Naive B cell (primary cell): ENCODE measurements at regions not wholly inside any gene's neighbourhood (a gene's known extent, or its start where the extent isn't known, plus 50 kb on each side); places are given as distances from the start of the nearest gene placed in this dataset.

ENCODE experiments used
- ATAC-seq, 2 donors: fragments of 150-1000 bp; cut with Tn5 transposase; 2 replicates each; pipeline ENCODE4 v1.10.0; 2021; ENCODE audit warnings: low read depth in 2 of 2, mild to moderate bottlenecking in 2 of 2, moderate library complexity in 2 of 2
- DNase-seq: peaks from one replicate; pipeline ENCODE4 v3.0.0; 2022
- H3K27ac Mint-ChIP-seq, 6 donors: one replicate each; pipeline ENCODE4 v1.8.0; 2020 to 2022; ENCODE audit warnings: mild to moderate bottlenecking in 6 of 6, mixed read lengths in 6 of 6, moderate library complexity in 5 of 6, inconsistent platforms in 2 of 6
- H3K27me3 Mint-ChIP-seq, 3 donors: one replicate each; pipeline ENCODE4 v1.8.0; 2021 to 2022; ENCODE audit warnings: mixed read lengths in 3 of 3, mild to moderate bottlenecking in 1 of 3
- H3K36me3 Mint-ChIP-seq, 2 donors: one replicate each; pipeline ENCODE4 v1.8.0; 2020 to 2022; ENCODE audit warnings: mixed read lengths in 2 of 2, inconsistent platforms in 1 of 2, mild to moderate bottlenecking in 1 of 2
- H3K4me1 Mint-ChIP-seq, 3 donors: one replicate each; pipeline ENCODE4 v1.8.0; 2020 to 2022; ENCODE audit warnings: mixed read lengths in 3 of 3, inconsistent platforms in 1 of 3, mild to moderate bottlenecking in 1 of 3, moderate library complexity in 1 of 3
- H3K4me3 Mint-ChIP-seq, 8 donors: one replicate each; pipeline ENCODE4 v1.8.0; 2020 to 2022; ENCODE audit warnings: mild to moderate bottlenecking in 8 of 8, mixed read lengths in 8 of 8, moderate library complexity in 8 of 8, inconsistent platforms in 2 of 8
- H3K9me3 Mint-ChIP-seq, 7 donors: one replicate each; pipeline ENCODE4 v1.8.0; 2020 to 2022; ENCODE audit warnings: mixed read lengths in 7 of 7, mild to moderate bottlenecking in 5 of 7, inconsistent platforms in 2 of 7, moderate library complexity in 1 of 7

DNA sequence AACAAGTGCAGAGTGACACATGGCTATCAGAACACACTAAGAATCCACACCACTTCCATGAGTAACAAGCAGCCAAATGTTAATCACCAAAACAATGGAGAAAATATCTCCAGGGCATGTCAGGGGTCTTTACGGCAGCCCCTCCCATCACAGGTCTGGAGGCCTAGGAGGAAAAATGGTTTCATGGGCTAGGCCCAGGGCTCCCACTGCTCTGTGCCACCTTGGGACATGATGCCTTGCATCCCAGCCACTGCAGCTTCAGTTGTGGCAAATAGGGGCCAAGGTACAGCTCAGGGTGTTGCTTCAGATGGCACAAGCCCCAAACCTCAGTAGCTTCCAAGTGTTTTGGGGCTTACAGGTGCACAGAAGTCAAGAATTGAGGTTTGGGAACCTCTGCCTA is 66.6 kb downstream of the NEURL3 start:
- peaks cover 16 to 17% of the 10 kb centered on the region in 2 donors for H3K36me3 Mint-ChIP-seq
- no peak overlapping the region for H3K27ac Mint-ChIP-seq

DNA sequence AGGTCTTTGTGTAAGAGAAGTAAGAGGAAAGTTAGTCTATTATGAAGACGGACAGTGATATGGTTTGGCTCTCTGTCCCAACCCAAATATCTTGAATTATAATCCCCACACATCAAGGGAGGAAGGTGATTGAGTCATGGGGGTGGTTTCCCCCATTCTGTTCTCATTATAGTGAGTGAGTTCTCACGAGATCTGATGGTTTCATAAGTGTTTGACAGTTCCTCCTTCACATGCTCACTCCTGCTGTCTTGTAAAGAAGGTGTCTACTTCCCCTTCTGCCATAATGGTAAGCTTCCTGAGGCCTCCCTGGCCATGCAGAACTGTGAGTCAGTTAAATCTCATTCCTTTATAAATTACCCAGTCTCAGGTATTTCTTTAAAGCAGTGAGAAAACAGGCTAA is 67.6 kb downstream of the NEURL3 start:
- peaks cover 11 to 32% (median 23%) of the 10 kb centered on the region in 7 donors for H3K9me3 Mint-ChIP-seq
- no peaks in the 10 kb centered on the region for H3K4me1 Mint-ChIP-seq
- peaks cover 5 to 49% (median 13%) of the 10 kb centered on the region in 3 donors for H3K27me3 Mint-ChIP-seq

More for the DNA sequence above, 66.6 kb downstream of the NEURL3 start:
- DNase-seq (no peak), ATAC-seq (no peak)
- H3K27me3 Mint-ChIP-seq, result peaks cover 4 to 55% (median 13%) of the 10 kb centered on the region in 3 donors
- H3K4me3 Mint-ChIP-seq, result no peak overlapping the region
- peaks cover 11 to 32% (median 23%) of the 10 kb centered on the region in 7 donors for H3K9me3 Mint-ChIP-seq
- no peaks in the 10 kb centered on the region for H3K4me1 Mint-ChIP-seq

DNA sequence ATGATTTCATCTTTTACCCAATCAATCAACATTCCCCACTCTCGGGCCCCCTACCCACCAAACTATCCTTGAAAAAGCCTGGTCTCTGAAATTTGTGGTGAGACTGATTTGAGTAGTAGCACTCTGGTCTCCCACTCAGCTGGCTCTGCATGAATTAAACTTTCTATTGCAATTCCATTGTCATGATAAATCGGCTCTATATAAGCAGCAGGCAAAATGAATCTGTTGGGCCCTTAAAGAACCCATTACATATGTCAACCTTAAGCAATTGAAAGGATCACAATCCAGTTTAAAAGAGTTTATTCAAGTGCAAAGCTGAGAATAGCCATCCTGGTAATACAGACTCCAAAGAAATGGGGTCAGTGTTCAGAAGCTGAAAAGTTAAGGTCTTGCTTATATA is 68.2 kb downstream of the NEURL3 start:
- H3K4me1 Mint-ChIP-seq, result no peaks in the 10 kb centered on the region
- peaks cover 16 to 17% of the 10 kb centered on the region in 2 donors for H3K36me3 Mint-ChIP-seq
- no peak for DNase-seq
- H3K27me3 Mint-ChIP-seq, result peaks cover 5 to 48% (median 13%) of the 10 kb centered on the region in 3 donors
- no peak overlapping the region for H3K27ac Mint-ChIP-seq
- no peak for ATAC-seq
- peaks cover 11 to 36% (median 23%) of the 10 kb centered on the region in 7 donors for H3K9me3 Mint-ChIP-seq
- H3K4me3 Mint-ChIP-seq, result no peak overlapping the region

More for the DNA sequence above, 67.6 kb downstream of the NEURL3 start:
- no peak for DNase-seq
- ATAC-seq, result peak; percentile 67 to 71
- H3K27ac Mint-ChIP-seq, result no peak overlapping the region
- peaks cover 16 to 17% of the 10 kb centered on the region in 2 donors for H3K36me3 Mint-ChIP-seq
- H3K4me3 Mint-ChIP-seq, result no peak overlapping the region

GRCh38 chr2:96436416-96436815 is 68.7 kb downstream of the NEURL3 start:
- Mint-ChIP-seq H3K4me3 (no peak overlapping the region), H3K27me3 (peaks cover 5 to 43% (median 13%) of the 10 kb centered on the region in 3 donors), H3K4me1 (no peaks in the 10 kb centered on the region), H3K27ac (no peak overlapping the region), H3K36me3 (peaks cover 16 to 20% of the 10 kb centered on the region in 2 donors), H3K9me3 (peaks cover 11 to 40% (median 24%) of the 10 kb centered on the region in 7 donors)
- DNase-seq, result no peak
- no peak for ATAC-seq

- Mint-ChIP-seq H3K9me3 (peaks cover 6 to 27% (median 16%) of the 10 kb centered on the region in 7 donors), H3K4me1 (no peaks in the 10 kb centered on the region), H3K27ac (no peak overlapping the region)
These were observed 73.8 kb downstream of the NEURL3 start for GRCh38 chr2:96431319-96431718.

DNA sequence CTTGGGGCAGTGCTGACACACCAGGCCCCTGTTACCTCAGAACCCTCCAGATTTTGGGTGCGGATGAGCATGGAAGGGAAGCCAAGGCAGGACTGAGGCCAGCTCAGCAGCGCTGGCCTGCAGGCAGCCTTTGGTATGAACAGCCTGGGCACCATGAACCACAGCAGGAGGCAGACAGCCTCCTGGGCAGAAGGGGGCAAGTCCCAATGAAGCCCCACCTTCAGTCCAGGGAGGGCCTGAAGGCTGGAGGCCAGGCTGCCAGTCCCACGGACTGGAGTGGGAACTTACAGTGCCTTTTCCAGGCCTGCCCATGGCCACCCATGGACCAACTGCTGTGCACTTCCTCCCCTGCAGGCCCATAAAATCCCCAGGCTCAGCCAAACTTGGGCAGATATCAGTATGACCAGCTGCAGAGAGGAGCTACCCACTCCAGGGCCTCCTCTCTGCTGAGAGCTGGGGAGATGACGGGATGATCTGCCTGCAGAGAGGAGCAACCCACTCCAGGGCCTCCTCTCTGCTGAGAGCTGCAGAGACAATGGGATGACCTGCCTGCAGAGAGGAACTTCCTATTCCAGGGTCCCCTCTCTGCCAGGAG is 74.7 kb downstream of the NEURL3 start:
- H3K9me3 Mint-ChIP-seq, result peaks cover 6 to 31% (median 21%) of the 10 kb centered on the region in 7 donors
- peaks cover 25 to 55% (median 40%) of the 10 kb centered on the region in 3 donors for H3K27me3 Mint-ChIP-seq
- no peak for ATAC-seq
- H3K4me1 Mint-ChIP-seq, result no peaks in the 10 kb centered on the region
- H3K36me3 Mint-ChIP-seq, result peaks cover 9 to 24% of the 10 kb centered on the region in 2 donors
- H3K4me3 Mint-ChIP-seq, result no peak overlapping the region
- DNase-seq, result no peak
- no peak overlapping the region for H3K27ac Mint-ChIP-seq

More at GRCh38 chr2:96431319-96431718, 73.8 kb downstream of the NEURL3 start:
- ATAC-seq (no peak), DNase-seq (no peak)
- no peak overlapping the region for H3K4me3 Mint-ChIP-seq
- peaks cover 9 to 24% of the 10 kb centered on the region in 2 donors for H3K36me3 Mint-ChIP-seq
- H3K27me3 Mint-ChIP-seq, result peaks cover 24 to 47% (median 36%) of the 10 kb centered on the region in 3 donors

DNA sequence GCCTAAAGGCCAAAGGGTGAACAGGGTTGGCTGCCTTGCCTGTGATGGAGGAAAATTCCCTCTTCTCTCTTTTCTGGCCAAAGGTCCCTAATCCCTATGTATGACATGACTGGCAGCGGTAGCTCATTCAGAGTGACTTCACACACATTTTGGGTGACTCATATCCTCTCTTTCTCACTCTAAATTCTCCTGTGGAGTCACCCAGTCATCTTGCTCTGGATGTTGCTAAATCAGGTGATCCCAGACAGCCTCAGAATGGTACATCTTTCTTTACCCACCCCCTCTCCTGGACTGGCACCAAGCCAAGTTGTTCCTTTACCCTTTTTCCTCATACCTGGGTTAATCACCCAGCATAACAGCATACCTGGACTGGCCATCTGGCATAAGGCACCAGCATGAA is 77.2 kb downstream of the NEURL3 start:
- H3K27ac Mint-ChIP-seq, result no peak overlapping the region
- peaks cover 21 to 57% (median 39%) of the 10 kb centered on the region in 3 donors for H3K27me3 Mint-ChIP-seq
- H3K4me3 Mint-ChIP-seq, result no peak overlapping the region
- no peak for DNase-seq
- H3K4me1 Mint-ChIP-seq, result no peaks in the 10 kb centered on the region
- no peak for ATAC-seq
- H3K36me3 Mint-ChIP-seq, result peaks cover 5 to 24% of the 10 kb centered on the region in 2 donors
- peaks cover 6 to 29% (median 19%) of the 10 kb centered on the region in 7 donors for H3K9me3 Mint-ChIP-seq

DNA sequence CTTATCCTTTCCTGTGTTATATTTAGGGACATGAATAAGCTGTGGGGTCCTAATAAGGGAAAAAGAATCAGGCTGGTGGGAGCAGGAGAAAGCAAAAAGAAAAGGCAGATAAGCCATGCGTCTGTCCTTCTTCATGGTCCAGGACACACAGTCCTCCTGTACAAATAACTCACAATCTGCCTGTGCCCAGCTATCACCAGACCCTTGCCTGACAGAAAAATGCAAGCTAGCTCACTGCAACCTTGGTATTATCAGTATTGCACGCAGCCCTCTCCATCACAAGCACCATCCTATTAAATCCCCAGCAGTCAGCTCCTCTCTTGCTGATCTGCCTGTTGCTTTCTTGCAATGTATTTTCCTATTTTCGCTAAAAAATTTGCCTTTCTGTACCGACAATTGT is 78.0 kb downstream of the NEURL3 start:
- Mint-ChIP-seq H3K36me3 (peaks cover 5 to 24% of the 10 kb centered on the region in 2 donors), H3K9me3 (peaks cover 6 to 29% (median 19%) of the 10 kb centered on the region in 7 donors), H3K4me3 (no peak overlapping the region), H3K4me1 (no peaks in the 10 kb centered on the region), H3K27ac (no peak overlapping the region), H3K27me3 (peaks cover 21 to 63% (median 47%) of the 10 kb centered on the region in 3 donors)
- DNase-seq, result no peak
- no peak for ATAC-seq

GRCh38 chr2:96423828-96424227 is 81.3 kb downstream of the NEURL3 start:
- Mint-ChIP-seq H3K9me3 (peaks cover 0 to 14% (median 9%) of the 10 kb centered on the region in 7 donors), H3K27ac (no peak overlapping the region), H3K36me3 (peaks cover 0 to 7% of the 10 kb centered on the region in 2 donors), H3K27me3 (peaks cover 19 to 77% (median 64%) of the 10 kb centered on the region in 3 donors), H3K4me1 (no peaks in the 10 kb centered on the region), H3K4me3 (peak overlapping the region in 1 of 8 donors; percentile 12)
- ATAC-seq (no peak), DNase-seq (no peak)
